Astrocyte (in vitro differentiated cells and primary cell): ENCODE measurements at regions not wholly inside any gene's neighbourhood (a gene's known extent, or its start where the extent isn't known, plus 50 kb on each side); places are given as distances from the start of the nearest gene placed in this dataset.

Experiments used
- EZH2 ChIP-seq: IDR thresholded peaks from 2 replicates; pipeline ENCODE4 v1.6.1; 2012; ENCODE audit warnings: mild to moderate bottlenecking, low read length, inconsistent platforms; ENCODE audit not compliant: insufficient read depth
- TF ChIP-seq, protein P1 (sequence below): IDR thresholded peaks from 2 replicates; pipeline ENCODE4 v1.5.1; 2011; ENCODE audit warnings: low read depth, mild to moderate bottlenecking, inconsistent platforms, low read length, moderate library complexity; ENCODE audit not compliant: insufficient read depth

DNA sequence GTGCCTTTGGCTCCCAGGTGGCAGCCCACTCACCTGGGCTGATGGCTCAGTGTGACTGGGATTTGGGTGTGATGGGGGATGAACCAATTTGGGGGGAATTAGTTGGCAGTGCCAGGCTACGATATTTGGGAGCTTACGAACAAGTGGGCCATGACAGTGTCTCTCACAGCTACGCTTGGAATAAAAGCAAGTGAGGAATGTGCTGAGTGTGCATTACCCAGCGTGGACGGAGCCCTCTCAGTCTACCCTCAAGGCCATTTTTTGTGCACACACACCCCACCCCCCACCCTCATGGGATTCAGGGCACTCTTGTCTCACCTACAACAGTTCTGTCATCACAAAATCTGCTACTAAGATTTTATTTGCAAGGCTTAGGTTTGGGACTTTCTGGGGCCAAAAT, 329.1 kb downstream of the NDFIP2 start:
- TF ChIP-seq, protein P1, sequence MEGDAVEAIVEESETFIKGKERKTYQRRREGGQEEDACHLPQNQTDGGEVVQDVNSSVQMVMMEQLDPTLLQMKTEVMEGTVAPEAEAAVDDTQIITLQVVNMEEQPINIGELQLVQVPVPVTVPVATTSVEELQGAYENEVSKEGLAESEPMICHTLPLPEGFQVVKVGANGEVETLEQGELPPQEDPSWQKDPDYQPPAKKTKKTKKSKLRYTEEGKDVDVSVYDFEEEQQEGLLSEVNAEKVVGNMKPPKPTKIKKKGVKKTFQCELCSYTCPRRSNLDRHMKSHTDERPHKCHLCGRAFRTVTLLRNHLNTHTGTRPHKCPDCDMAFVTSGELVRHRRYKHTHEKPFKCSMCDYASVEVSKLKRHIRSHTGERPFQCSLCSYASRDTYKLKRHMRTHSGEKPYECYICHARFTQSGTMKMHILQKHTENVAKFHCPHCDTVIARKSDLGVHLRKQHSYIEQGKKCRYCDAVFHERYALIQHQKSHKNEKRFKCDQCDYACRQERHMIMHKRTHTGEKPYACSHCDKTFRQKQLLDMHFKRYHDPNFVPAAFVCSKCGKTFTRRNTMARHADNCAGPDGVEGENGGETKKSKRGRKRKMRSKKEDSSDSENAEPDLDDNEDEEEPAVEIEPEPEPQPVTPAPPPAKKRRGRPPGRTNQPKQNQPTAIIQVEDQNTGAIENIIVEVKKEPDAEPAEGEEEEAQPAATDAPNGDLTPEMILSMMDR, result no peak
- no peak for TF ChIP-seq EZH2
